UCSD-AML1 (cell line): ENCODE measurements at regions not wholly inside any gene's neighbourhood (a gene's known extent, or its start where the extent isn't known, plus 50 kb on each side); places are given as distances from the start of the nearest gene placed in this dataset.
"Not testable (repeated sequence)": the region's sequence is repeated elsewhere in the genome, so short reads cannot be mapped to it uniquely, and the experiment has no call there.

Experiments
- DNase-seq: peaks from one replicate; lab custom pipeline; 2025; ENCODE audit not compliant: unreplicated experiment; lab: John Stamatoyannopoulos, UW

- DNase-seq = no peak
Observed at GRCh38 chr9:89854715-89855475, 250.1 kb downstream of the GADD45G start.

GRCh38 chr9:89856296-89856695 is 251.5 kb downstream of the GADD45G start:
- DNase-seq = not testable (repeated sequence)

- DNase-seq = not testable (repeated sequence)
Observed at GRCh38 chr9:89856950-89857349, 252.1 kb downstream of the GADD45G start.

- not testable (repeated sequence) for DNase-seq
Observed at GRCh38 chr9:89859842-89860241, 255.0 kb downstream of the GADD45G start.

- not testable (repeated sequence) for DNase-seq
Observed at GRCh38 chr9:89861371-89861770, 256.6 kb downstream of the GADD45G start.

GRCh38 chr9:89862316-89862715 is 257.5 kb downstream of the GADD45G start:
- DNase-seq = no peak

GRCh38 chr9:89863141-89863540 is 258.3 kb downstream of the GADD45G start:
- no peak for DNase-seq

GRCh38 chr9:89863837-89864236 is 259.0 kb downstream of the GADD45G start:
- no peak for DNase-seq

GRCh38 chr9:89864257-89864656 is 259.4 kb downstream of the GADD45G start:
- DNase-seq = no peak

- DNase-seq = no peak
Observed at GRCh38 chr9:89864731-89865130, 259.9 kb downstream of the GADD45G start.

GRCh38 chr9:89865357-89865756 is 260.5 kb downstream of the GADD45G start:
- no peak for DNase-seq

- no peak for DNase-seq
Observed at GRCh38 chr9:89865981-89866380, 261.2 kb downstream of the GADD45G start.

GRCh38 chr9:89866701-89867100 is 261.9 kb downstream of the GADD45G start:
- no peak for DNase-seq

GRCh38 chr9:89868100-89868499 is 263.3 kb downstream of the GADD45G start:
- no peak for DNase-seq

- DNase-seq = no peak
Observed at GRCh38 chr9:89869793-89870580, 265.2 kb downstream of the GADD45G start.

- DNase-seq = no peak
Observed at GRCh38 chr9:89871871-89872331, 267.1 kb downstream of the GADD45G start.

GRCh38 chr9:89872426-89872912 is 267.7 kb downstream of the GADD45G start:
- DNase-seq = no peak

GRCh38 chr9:89872913-89873707 is 268.3 kb downstream of the GADD45G start:
- DNase-seq = no peak

GRCh38 chr9:89873801-89874200 is 269.0 kb downstream of the GADD45G start:
- no peak for DNase-seq

- no peak for DNase-seq
Observed at GRCh38 chr9:89874351-89875321, 269.8 kb downstream of the GADD45G start.
